ENCODE measurements at regions not wholly inside any gene's neighbourhood (a gene's known extent, or its start where the extent isn't known, plus 50 kb on each side); places are given as distances from the start of the nearest gene placed in this dataset.

GRCh38 chr12:126487431-126487980 is 1422.3 kb downstream of the AACS start:
- DNase-seq, result no peak

GRCh38 chr12:126488806-126489205 is 1423.6 kb downstream of the AACS start:
- no peak for DNase-seq

- no peak for DNase-seq
Observed at GRCh38 chr12:126492181-126492580, 1426.9 kb downstream of the AACS start.

GRCh38 chr12:126493366-126494108 is 1428.3 kb downstream of the AACS start:
- DNase-seq, result no peak

GRCh38 chr12:126496201-126496600 is 1431.0 kb downstream of the AACS start:
- DNase-seq, result no peak

GRCh38 chr12:126506426-126507182 is 1441.4 kb downstream of the AACS start:
- DNase-seq, result no peak

- DNase-seq, result no peak
Observed at GRCh38 chr12:126507231-126507630, 1442.0 kb downstream of the AACS start.

- no peak for DNase-seq
Observed at GRCh38 chr12:126509572-126509971, 1444.3 kb downstream of the AACS start.

GRCh38 chr12:126510630-126511029 is 1445.4 kb downstream of the AACS start:
- no peak for DNase-seq

- no peak for DNase-seq
Observed at GRCh38 chr12:126512916-126513913, 1448.0 kb downstream of the AACS start.

- DNase-seq, result no peak
Observed at GRCh38 chr12:126518596-126519200, 1453.5 kb downstream of the AACS start.

- DNase-seq, result no peak
Observed at GRCh38 chr12:126519833-126520232, 1454.6 kb downstream of the AACS start.

GRCh38 chr12:126523891-126524290 is 1458.7 kb downstream of the AACS start:
- no peak for DNase-seq

- DNase-seq, result no peak
Observed at GRCh38 chr12:126534495-126534894, 1469.3 kb downstream of the AACS start.

GRCh38 chr12:126534942-126535341 is 1469.7 kb downstream of the AACS start:
- no peak for DNase-seq

GRCh38 chr12:126535971-126536370 is 1470.7 kb downstream of the AACS start:
- DNase-seq, result no peak

- DNase-seq, result no peak
Observed at GRCh38 chr12:126537961-126538530, 1472.8 kb downstream of the AACS start.

GRCh38 chr12:126538888-126539287 is 1473.7 kb downstream of the AACS start:
- no peak for DNase-seq

GRCh38 chr12:126545411-126545810 is 1480.2 kb downstream of the AACS start:
- no peak for DNase-seq

- DNase-seq, result no peak
Observed at GRCh38 chr12:126547905-126548304, 1482.7 kb downstream of the AACS start.

- DNase-seq, result no peak
Observed at GRCh38 chr12:126551869-126552268, 1486.6 kb downstream of the AACS start.

- DNase-seq, result no peak
Observed at GRCh38 chr12:126554625-126555024, 1489.4 kb downstream of the AACS start.

Data from NCI-H2107 (cell line).